SK-N-SH (cell line): ENCODE measurements at regions not wholly inside any gene's neighbourhood (a gene's known extent, or its start where the extent isn't known, plus 50 kb on each side); places are given as distances from the start of the nearest gene placed in this dataset.

Experiments
- CTCF ChIA-PET: fragments of 300-600, 350-600 bp; formaldehyde crosslinking; extraction: SDS; loops from one replicate; lab custom pipeline; 2021; lab: Yijun Ruan, JAX
- POLR2A ChIA-PET: fragments of 350-600 bp; sonication (Branson Sonifier 250); formaldehyde crosslinking; extraction: SDS; loops from one replicate; lab custom pipeline; 2020; ENCODE audit warnings: antibody characterized with exemption, inconsistent platforms; lab: Yijun Ruan, JAX
- DNase-seq: peaks from one replicate; pipeline ENCODE4 v3.0.0; 2012
- H2AFZ ChIP-seq: fragments of 200-600 bp; sonication (generic); 2 replicates; pipeline ENCODE4 v1.8.1; 2016; ENCODE audit warnings: antibody characterized with exemption, mild to moderate bottlenecking, low read depth
- H3F3A ChIP-seq: fragments of 200-600 bp; sonication (generic); replicated peaks from 2 replicates; pipeline ENCODE3; 2016; ENCODE audit warnings: antibody characterized with exemption, mild to moderate bottlenecking; ENCODE audit not compliant: insufficient read depth
- H3K27ac ChIP-seq, 2 experiments: fragments of 200-500 bp in 1 of 2; fragments of 200-600 bp in 1 of 2; sonication (Bioruptor generic) in 1 of 2; sonication (generic), shearing (Covaris generic) in 1 of 2; 2 replicates each; pipeline versions ENCODE4 v1.5.1 to v1.6.1; 2014 to 2016; ENCODE audit warnings: low read depth in 2 of 2, inconsistent platforms in 1 of 2, low read length in 1 of 2, mild to moderate bottlenecking in 1 of 2, mixed read lengths in 1 of 2
- H3K27me3 ChIP-seq: fragments of 200-600 bp; sonication (generic), shearing (Covaris generic); 2 replicates; pipeline ENCODE4 v1.6.1; 2016; ENCODE audit warnings: mixed run types; ENCODE audit not compliant: insufficient read depth
- H3K36me3 ChIP-seq, 2 experiments: fragments of 200-500 bp in 1 of 2; fragments of 200-600 bp in 1 of 2; sonication (Bioruptor generic) in 1 of 2; sonication (generic) in 1 of 2; replicated peaks in 1 of 2; 2 replicates each; pipeline versions ENCODE3 to v1.5.1; 2014 to 2016; ENCODE audit warnings: low read length in 1 of 2, mild to moderate bottlenecking in 1 of 2; ENCODE audit not compliant: insufficient read depth in 2 of 2, control insufficient read depth in 1 of 2
- H3K4me1 ChIP-seq, 2 experiments: fragments of 200-500 bp in 1 of 2; fragments of 200-600 bp in 1 of 2; sonication (Bioruptor generic) in 1 of 2; sonication (generic), shearing (Covaris generic) in 1 of 2; 2 replicates each; pipeline versions ENCODE4 v1.5.1 to v1.6.1; 2014 to 2016; ENCODE audit warnings: low read depth in 1 of 2, low read length in 1 of 2, mixed run types in 1 of 2; ENCODE audit not compliant: insufficient read depth in 2 of 2, control insufficient read depth in 1 of 2
- H3K4me2 ChIP-seq: fragments of 200-600 bp; sonication (generic), shearing (Covaris generic); 2 replicates; pipeline ENCODE4 v1.6.1; 2017; ENCODE audit warnings: mixed run types
- H3K4me3 ChIP-seq, 2 experiments: fragments of 200-500 bp in 1 of 2; fragments of 200-600 bp in 1 of 2; sonication (Bioruptor generic) in 1 of 2; sonication (generic), shearing (Covaris generic) in 1 of 2; 2 replicates each; pipeline versions ENCODE4 v1.5.1 to v1.8.1; 2014 to 2016; ENCODE audit warnings: low read depth in 2 of 2, inconsistent platforms in 1 of 2, low read length in 1 of 2, mild to moderate bottlenecking in 1 of 2, mixed read lengths in 1 of 2, moderate library complexity in 1 of 2
- H3K79me2 ChIP-seq: fragments of 200-600 bp; sonication (generic); 2 replicates; pipeline ENCODE4 v1.8.1; 2017; ENCODE audit warnings: mild to moderate bottlenecking; ENCODE audit not compliant: insufficient read depth
- H3K9ac ChIP-seq: fragments of 200-600 bp; sonication (generic); 2 replicates; pipeline ENCODE4 v1.6.1; 2017; ENCODE audit warnings: mixed run types
- H3K9me2 ChIP-seq: fragments of 200-600 bp; sonication (generic); 2 replicates; pipeline ENCODE4 v1.6.1; 2017; ENCODE audit warnings: mixed run types
- H3K9me3 ChIP-seq: fragments of 200-600 bp; sonication (generic); 2 replicates; pipeline ENCODE4 v1.6.1; 2017; ENCODE audit warnings: mixed run types, mild to moderate bottlenecking, moderate library complexity
- H4K20me1 ChIP-seq: fragments of 200-600 bp; sonication (generic); 2 replicates; pipeline ENCODE4 v1.6.1; 2017; ENCODE audit warnings: mild to moderate bottlenecking, mixed run types; ENCODE audit not compliant: insufficient read depth
- CHD2 ChIP-seq: fragments of 150-350 bp; IDR thresholded peaks from 2 replicates; pipeline ENCODE4 v1.6.1; 2018; ENCODE audit warnings: low read length; ENCODE audit not compliant: partially characterized antibody
- EP300 ChIP-seq, 2 experiments: IDR thresholded peaks; 2 replicates each; pipeline versions ENCODE4 v1.4.0 to v1.6.1; 2012; ENCODE audit warnings: borderline replicate concordance in 1 of 2, low read depth in 1 of 2, low read length in 1 of 2
- EZH2phosphoT487 ChIP-seq: fragments of 200-600 bp; sonication (generic); IDR thresholded peaks from 2 replicates; pipeline ENCODE4 v1.6.1; 2017; ENCODE audit warnings: low read depth, mixed run types, mild to moderate bottlenecking, antibody characterized with exemption, moderate library complexity, borderline replicate concordance
- FOSL2 ChIP-seq: IDR thresholded peaks from 2 replicates; pipeline ENCODE4 v1.4.0; 2012; ENCODE audit warnings: low read depth, mild to moderate bottlenecking, moderate library complexity, borderline replicate concordance
- FOXJ3 ChIP-seq: sonication (generic); formaldehyde crosslinking; IDR thresholded peaks from 2 replicates; pipeline ENCODE4 v1.5.1; 2020; ENCODE audit warnings: mild to moderate bottlenecking, missing genetic modification reagents
- GABPA ChIP-seq: IDR thresholded peaks from 2 replicates; pipeline ENCODE4 v1.4.0; 2012; ENCODE audit warnings: low read depth, mild to moderate bottlenecking
- IRF3 ChIP-seq: fragments of 150-350 bp; IDR thresholded peaks from 2 replicates; pipeline ENCODE4 v1.6.1; 2016; ENCODE audit warnings: mild to moderate bottlenecking, low read depth, low read length
- MEF2A ChIP-seq: IDR thresholded peaks from 2 replicates; pipeline ENCODE4 v1.4.0; 2012; ENCODE audit warnings: low read depth, borderline replicate concordance
- MXI1 ChIP-seq: IDR thresholded peaks from 2 replicates; pipeline ENCODE4 v1.6.1; 2012; ENCODE audit warnings: mild to moderate bottlenecking, low read depth, low read length, improper control_type of control experiment
- NRF1 ChIP-seq: IDR thresholded peaks from 2 replicates; pipeline ENCODE4 v1.6.1; 2012; ENCODE audit warnings: low read depth, mild to moderate bottlenecking, low read length
- PBX3 ChIP-seq: IDR thresholded peaks from 2 replicates; pipeline ENCODE4; 2012
- POLR2AphosphoS5 ChIP-seq: IDR thresholded peaks from 2 replicates; pipeline ENCODE4 v1.6.1; 2012; ENCODE audit warnings: low read depth, low read length
- RAD21 ChIP-seq: IDR thresholded peaks from 2 replicates; pipeline ENCODE4 v1.6.1; 2012; ENCODE audit warnings: mild to moderate bottlenecking, low read length
- RXRA ChIP-seq: IDR thresholded peaks from 2 replicates; pipeline ENCODE4 v1.4.0; 2012; ENCODE audit warnings: low read depth, mild to moderate bottlenecking, borderline replicate concordance
- TCF12 ChIP-seq: IDR thresholded peaks from 2 replicates; pipeline ENCODE4 v1.4.0; 2012
- ZBTB33 ChIP-seq: IDR thresholded peaks from 2 replicates; pipeline ENCODE4 v1.4.0; 2012; ENCODE audit warnings: low read depth, borderline replicate concordance
- WGBS: methylation state at CpG from one replicate; pipeline ENCODE4 v1.1.6; 2017; ENCODE audit warnings: low lambda C conversion rate; 5-methylcytosine and 5-hydroxymethylcytosine counted together
- TF ChIP-seq, protein P1 (sequence below): fragments of 150-350 bp; IDR thresholded peaks from 2 replicates; pipeline ENCODE4 v1.6.1; 2017; ENCODE audit warnings: antibody characterized with exemption, low read length, low read depth, borderline replicate concordance

DNA sequence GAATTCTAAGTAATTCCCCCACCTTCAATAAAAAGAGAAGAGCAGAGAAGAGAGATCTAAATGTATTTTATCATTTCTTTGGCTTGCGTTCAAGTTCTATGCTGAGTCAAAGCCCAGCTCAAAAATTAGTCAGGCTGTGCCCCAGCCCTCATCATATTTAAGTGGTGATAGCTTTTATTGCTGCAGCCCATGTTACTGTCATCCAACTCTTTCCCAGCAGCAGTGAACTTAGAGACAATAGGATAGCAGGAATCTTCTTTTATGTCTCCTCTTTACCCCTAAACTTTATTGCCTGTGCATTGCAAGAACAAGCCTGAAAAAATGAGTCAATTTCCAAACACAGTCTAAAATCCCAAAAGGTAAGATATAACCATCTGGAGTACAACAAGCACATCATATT, 1599.3 kb upstream of the PIK3C3 start:
- no peaks in the 10 kb centered on the region for H3K4me1 ChIP-seq
- H3K27ac ChIP-seq, result no peak overlapping the region
- H3K79me2 ChIP-seq, result no peaks in the 10 kb centered on the region
- H2AFZ ChIP-seq, result peak overlapping the region; percentile 13; the same call in 1 of the 2 replicates
- ChIA-PET POLR2A (no interaction called here), CTCF (no interaction called here)
- H3K4me2 ChIP-seq, result no peak overlapping the region
- no peak for DNase-seq
- H3K4me3 ChIP-seq, result no peak overlapping the region
- H4K20me1 ChIP-seq, result no peaks in the 10 kb centered on the region
- no peaks in the 10 kb centered on the region for H3K9me2 ChIP-seq
- WGBS, result 50% methylated on average over 1 of the region's 1 CpG
- no peaks in the 10 kb centered on the region for H3K36me3 ChIP-seq
- H3F3A ChIP-seq, result no peaks in the 10 kb centered on the region
- TF ChIP-seq FOSL2 (no peak), POLR2AphosphoS5 (no peak), NRF1 (no peak), EZH2phosphoT487 (no peak), CHD2 (no peak), RAD21 (no peak), PBX3 (no peak), GABPA (no peak), MXI1 (no peak), RXRA (no peak)
- TF ChIP-seq, protein P1, sequence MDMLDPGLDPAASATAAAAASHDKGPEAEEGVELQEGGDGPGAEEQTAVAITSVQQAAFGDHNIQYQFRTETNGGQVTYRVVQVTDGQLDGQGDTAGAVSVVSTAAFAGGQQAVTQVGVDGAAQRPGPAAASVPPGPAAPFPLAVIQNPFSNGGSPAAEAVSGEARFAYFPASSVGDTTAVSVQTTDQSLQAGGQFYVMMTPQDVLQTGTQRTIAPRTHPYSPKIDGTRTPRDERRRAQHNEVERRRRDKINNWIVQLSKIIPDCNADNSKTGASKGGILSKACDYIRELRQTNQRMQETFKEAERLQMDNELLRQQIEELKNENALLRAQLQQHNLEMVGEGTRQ, result no peak
- no peaks in the 10 kb centered on the region for H3K9me3 ChIP-seq
- no peak overlapping the region for H3K9ac ChIP-seq
- H3K27me3 ChIP-seq, result no peaks in the 10 kb centered on the region

- DNase-seq, result no peak
- Histone ChIP-seq H2AFZ (no peak overlapping the region), H3K9ac (no peak overlapping the region), H3K36me3 (no peaks in the 10 kb centered on the region), H3K9me3 (no peaks in the 10 kb centered on the region), H3K4me2 (no peak overlapping the region), H3K79me2 (no peaks in the 10 kb centered on the region), H3F3A (no peaks in the 10 kb centered on the region), H3K27me3 (no peaks in the 10 kb centered on the region), H3K9me2 (no peaks in the 10 kb centered on the region), H3K27ac (no peak overlapping the region), H3K4me3 (no peak overlapping the region), H3K4me1 (no peaks in the 10 kb centered on the region), H4K20me1 (no peaks in the 10 kb centered on the region)
- ChIA-PET POLR2A (no interaction called here), CTCF (no interaction called here)
- TF ChIP-seq EZH2phosphoT487, result no peak
- TF ChIP-seq POLR2AphosphoS5, result no peak
- no peak for TF ChIP-seq NRF1
- no peak for TF ChIP-seq FOXJ3 (CRISPR knock-in tag)
- no peak for TF ChIP-seq EP300 (IDR thresholded peaks at IDR 0.05; ENCODE audit: borderline replicate concordance in 1 of 2, low read depth in 1 of 2, low read length in 1 of 2)
- no peak for TF ChIP-seq TCF12
- TF ChIP-seq IRF3, result no peak
- no peak for TF ChIP-seq ZBTB33
- no peak for TF ChIP-seq MEF2A
- WGBS, result 38% methylated on average over 1 of the region's 1 CpG
Observed at GRCh38 chr18:40348196-40348595, 1606.8 kb upstream of the PIK3C3 start.
